DMS53 (cell line): ENCODE measurements at regions not wholly inside any gene's neighbourhood (a gene's known extent, or its start where the extent isn't known, plus 50 kb on each side); places are given as distances from the start of the nearest gene placed in this dataset.

Source experiments
- DNase-seq: peaks from one replicate; lab custom pipeline; 2025; lab: John Stamatoyannopoulos, UW

- DNase-seq, result no peak
These were observed 70.8 kb upstream of the NXT1 start for GRCh38 chr20:23279836-23280235.

DNA sequence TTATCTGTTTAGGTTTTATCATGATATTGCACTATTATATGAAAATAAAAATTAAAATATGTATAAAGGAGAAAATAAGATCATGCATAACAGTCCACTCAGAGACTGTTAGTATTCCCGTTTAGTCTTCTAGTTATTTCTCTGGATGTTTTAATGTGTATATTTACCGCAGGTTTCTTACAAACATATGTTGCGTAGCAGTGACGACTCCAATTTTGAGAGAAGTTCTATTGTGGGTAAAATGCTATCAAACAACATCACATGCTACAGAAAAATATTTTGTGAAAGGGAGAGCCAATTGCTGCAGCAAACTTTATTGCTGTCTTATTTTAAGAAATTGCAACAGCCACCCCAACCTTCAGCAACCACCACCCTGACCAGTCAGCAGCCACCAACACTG lies 72.4 kb upstream of the NXT1 start:
- no peak for DNase-seq

DNA sequence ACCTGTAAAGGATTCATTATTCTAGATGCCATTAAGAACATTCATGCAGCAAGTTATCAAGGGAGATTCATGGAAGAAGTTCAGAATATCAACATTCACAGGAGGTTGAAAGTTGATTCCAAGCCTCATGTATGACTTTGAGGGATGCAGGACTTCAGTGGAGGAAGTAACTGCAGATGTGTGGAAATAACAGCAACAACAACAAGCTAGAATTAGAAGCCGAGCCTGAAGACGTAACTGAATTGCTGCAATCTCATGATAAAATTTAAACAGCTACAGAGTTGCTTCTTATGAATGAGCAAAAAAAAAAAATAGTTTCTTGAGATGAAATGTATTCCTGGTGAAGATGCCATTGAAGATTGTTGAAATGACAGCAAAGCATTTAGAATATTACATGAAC lies 73.3 kb upstream of the NXT1 start:
- DNase-seq, result no peak

- no peak for DNase-seq
These were observed 76.8 kb upstream of the NXT1 start for GRCh38 chr20:23273776-23274175.

DNA sequence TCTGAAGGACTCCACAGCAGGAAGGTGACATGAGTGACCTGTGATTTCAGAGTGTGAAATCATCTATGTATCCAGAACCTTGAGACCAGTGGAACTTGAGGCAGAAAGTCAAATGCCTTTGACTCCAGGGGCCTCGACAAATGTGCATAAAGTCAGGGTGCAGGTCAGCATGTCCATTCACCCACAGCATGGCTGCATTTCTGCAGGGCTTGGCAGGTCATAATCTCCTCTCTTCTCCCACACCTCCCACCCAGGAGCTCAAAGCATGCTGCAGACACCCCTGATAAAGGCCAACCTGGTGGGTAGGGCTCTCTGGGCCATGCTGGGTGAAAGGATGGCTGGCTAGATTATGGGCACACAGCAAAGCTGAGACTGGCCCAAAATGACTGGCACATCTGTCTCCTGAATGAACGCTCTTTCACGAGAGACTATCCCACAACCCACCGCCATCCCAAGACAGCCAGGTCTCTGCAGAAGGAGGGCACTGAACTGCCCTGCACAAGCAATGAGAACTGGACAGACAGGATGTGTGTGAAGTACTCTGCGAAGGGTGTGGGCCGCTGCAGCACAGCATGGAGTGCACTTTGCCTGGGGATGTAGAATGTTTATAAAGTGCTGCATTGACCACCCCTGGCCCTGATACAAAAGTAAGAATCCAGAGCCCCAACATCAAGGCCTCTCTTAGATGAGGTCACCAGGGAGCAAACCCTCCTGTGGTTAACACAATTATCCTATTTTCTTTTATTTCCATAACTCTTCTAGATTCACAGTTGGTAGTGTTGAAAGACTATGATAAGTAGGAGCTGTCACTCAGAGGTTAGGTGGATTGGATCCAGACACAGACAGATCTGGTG lies 78.2 kb upstream of the NXT1 start:
- no peak for DNase-seq

DNA sequence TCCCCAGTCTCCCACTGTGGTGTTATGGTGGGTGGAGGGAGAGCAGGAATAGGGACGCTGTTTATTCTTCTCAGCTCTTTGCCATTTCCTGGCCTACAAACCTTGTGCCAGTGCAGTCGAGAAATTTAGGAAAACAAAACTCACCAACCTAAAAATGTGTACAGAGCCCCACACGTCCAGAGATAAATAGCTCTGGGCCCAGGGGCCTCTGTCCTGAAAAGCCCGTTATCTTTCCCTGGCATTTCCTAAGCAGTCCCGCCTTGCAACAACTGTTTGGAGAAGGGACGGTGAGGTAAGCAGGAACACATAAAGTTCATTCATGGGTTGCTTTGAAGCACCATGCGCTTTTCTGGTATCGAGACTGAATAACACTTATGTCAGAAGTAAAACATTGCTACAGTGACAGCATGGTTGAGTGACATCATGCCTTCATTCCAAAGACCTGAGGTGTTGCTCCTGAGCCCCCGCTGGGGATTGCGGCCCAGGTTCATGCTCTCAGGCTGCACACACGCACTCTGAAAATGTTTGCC lies 80.1 kb upstream of the NXT1 start:
- no peak for DNase-seq

DNA sequence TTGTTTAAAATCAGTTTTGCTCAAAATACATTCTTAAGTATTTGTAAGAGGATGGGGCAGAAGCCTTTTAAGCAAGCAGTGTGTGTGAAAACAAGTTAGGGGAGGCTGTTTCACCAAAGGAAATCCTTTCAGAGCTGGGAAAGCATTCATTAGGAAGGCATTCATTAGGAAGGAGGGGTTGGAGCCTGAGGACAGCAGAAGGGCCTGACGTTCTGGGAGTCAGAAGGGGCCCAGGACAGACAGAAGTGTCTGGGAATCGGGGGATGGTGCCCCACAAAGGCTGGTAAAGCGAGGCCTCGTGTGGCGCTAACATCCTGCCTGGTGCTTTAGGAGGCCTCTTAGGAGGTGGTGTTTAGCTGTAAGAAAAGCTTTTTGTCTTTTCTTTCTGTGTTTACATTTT lies 80.6 kb upstream of the NXT1 start:
- DNase-seq, result no peak

GRCh38 chr20:23268792-23269354 lies 81.7 kb upstream of the NXT1 start:
- DNase-seq, result peak; percentile 6

DNA sequence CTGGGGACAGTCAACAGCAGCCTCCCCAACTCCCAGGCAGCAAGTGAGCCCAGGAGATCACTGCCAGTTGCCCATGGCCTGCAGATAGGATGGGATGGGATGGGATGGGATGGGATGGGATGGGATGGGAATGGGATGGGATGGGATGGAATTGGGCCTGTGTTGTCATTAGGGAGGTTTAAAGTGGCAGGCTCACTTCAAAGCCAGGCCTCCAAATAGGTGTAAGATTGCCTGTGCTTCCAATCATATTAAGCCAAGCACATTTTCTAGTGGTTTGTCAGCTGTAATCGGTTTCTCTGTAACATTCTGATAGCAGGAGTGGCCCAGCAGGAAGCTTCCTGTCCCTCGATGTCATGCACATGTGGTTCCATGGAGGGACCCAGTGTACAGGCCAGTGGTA lies 82.7 kb upstream of the NXT1 start:
- no peak for DNase-seq

DNA sequence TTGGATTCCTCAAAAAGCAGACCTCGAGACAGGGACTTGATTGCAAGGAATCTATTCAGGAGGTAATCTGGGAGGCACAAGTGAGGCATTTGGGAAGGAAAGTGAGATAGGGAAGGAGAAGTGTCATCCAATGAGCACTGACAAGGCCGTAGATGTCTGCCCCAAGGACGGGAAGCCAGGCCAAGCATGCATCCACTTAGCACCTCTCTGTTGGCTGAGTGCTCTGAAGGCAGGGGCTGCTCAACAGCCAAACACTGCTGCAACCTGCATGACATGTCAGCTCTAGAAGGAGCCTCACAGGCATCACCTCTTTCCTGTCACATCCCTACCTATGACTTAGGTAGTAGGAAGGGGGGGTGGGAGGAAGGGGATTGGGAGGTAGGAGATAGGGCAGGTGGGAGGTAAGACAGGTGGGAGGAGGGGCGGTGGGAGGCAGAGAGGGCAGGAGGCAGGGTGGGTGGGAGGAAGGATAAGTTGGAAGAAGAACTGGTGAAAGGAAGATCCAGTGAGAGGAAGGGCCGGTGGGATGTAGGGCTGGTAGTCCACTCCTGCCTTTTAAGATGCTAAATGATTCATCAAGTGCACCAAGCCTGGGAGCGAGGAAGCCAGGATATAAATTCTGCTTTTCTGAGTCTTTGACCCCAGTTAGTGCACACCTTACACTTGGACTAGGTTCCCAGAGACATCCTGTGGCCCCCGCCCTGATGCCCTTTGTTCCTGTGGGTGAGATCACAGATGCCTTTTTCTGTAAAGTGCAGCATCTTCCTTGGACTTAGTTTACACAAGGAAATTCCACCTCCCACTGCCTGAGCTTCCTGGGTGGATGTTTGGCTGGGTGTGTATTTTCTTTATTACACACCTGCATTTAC lies 83.8 kb upstream of the NXT1 start:
- DNase-seq, result no peak

DNA sequence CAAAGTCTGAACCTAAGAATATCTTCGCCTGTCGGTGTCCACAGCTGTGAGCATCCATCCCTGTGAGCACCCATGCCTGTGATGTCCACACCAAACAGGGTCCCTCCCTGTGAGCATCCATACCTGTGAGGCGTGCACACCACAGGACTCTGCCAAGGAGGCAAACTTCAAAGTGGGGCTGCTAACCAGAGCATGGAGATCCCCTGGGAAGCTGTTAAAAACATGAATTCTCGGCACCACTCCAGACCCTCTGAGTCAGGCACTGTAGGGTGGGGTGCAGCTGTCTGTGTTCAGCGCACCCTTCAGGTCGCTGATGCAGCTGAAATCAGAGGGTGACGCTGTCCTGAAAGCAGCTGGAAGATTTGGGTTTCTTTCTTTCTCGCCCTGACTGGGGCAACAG lies 85.4 kb upstream of the NXT1 start:
- DNase-seq, result no peak

- DNase-seq, result no peak
These were observed 86.0 kb upstream of the NXT1 start for GRCh38 chr20:23264545-23264944.

GRCh38 chr20:23260181-23260840 lies 90.3 kb upstream of the NXT1 start:
- DNase-seq, result no peak

- DNase-seq, result no peak
These were observed 91.9 kb upstream of the NXT1 start for GRCh38 chr20:23258747-23259121.

DNA sequence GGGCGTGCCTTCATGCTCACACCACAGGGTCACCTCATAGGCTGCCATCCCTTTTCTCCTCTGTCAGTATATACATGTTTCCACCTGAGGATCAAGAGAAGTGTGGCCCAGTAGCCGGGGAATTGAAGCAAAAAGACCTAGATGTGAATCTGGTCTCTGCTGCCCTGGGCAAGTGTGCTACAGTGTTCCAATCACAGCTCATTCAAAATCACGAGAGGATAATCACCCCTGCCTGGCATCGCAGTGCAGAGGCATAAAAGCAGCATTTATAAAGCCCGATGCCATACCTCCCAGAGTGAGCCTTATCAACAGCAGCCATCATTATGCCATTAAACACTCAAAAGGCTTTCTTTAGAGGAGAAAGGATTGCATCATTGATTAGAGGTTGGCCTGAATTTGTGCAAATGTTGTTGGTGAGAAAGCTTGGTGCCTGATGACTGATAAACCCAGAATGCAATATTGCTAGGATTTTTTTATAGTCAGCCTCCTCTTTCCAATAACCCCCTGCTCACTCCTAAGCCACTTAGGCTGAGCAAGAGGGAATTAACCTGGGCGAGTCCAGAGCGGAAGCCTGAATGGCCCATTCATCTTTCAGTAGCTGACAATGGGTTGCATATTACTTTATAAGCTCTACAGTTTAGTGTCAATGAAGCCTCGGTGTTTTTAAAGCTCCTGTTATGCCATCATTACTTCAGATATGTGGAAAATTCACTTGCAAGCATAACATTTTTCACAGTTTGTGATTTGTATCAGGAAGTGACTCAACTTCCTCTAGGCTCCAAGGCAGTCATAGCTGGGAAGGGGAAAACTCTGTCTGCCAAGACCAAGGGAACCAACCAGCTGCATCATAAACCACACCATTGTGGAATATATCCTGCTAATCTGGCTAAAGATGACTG lies 92.5 kb upstream of the NXT1 start:
- DNase-seq, result no peak

DNA sequence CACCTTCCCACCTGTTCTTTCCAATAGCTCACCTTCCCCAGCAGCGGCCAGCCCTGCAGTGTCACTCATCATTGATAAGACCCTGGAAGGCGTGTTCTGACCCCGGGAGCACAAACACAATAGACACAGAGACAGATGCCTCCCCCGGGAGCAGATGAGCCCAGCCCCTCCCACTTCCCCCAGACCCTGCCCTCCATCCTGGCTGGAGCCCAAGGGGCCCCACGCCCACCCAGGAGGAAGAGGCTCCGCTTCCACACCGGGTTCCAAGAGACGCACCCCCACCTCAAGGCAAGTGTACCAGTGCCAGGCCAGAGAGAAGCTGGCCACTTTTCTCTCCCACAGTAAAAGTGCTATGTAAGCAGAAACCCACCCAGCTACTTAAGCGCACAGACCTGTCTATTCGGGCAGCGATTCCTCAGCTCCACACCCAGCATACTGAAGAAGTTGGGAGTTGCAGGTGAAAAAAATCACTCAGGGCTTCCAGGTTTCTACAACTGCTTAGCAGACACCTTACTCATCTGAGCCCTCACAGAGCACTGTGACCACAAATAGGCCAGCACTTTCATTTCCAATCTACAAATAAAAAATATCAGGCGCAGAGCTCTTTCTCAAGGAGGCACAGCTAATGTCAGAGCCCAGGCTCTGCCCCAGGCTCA lies 93.4 kb upstream of the NXT1 start:
- no peak for DNase-seq

GRCh38 chr20:23255716-23256385 lies 94.7 kb upstream of the NXT1 start:
- no peak for DNase-seq

DNA sequence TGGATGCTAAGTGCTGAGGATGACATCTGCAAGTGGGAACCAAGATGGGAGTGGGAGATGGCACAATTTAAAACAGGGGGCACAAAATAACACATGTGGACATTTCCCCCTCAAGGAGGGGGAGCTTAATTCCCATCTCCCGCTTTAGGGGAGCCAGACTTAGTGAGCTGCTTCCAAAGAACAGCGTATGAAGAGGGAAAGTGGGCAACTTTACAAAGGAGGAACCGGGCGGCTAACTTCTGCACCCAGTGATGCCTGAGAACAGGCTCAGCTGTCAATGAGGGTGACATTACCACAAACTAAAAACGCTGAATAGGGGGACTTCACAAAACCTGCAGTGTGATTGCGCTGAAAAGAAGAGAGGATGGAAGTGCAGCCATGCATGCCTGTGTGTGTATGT lies 95.5 kb upstream of the NXT1 start:
- DNase-seq, result no peak

DNA sequence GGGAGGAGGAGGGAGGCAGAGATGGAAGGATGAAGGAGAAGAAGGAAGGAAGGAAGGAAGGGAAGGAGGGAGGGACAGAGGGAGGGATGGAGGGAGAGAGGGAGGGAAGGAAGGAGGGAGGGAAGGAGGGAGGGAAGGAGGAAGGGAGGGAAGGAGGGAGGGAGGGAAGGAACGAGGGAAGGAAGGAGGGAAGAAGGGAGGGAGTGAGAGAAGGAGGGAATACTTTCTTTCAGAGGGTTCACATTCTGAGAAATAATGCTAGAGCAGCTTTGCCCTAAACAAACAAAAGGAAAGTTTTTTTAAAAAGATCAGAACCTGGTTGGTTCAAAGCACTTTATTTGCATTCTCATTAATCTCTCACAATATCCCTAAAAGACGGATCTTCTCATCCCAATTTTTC lies 96.1 kb upstream of the NXT1 start:
- no peak for DNase-seq

DNA sequence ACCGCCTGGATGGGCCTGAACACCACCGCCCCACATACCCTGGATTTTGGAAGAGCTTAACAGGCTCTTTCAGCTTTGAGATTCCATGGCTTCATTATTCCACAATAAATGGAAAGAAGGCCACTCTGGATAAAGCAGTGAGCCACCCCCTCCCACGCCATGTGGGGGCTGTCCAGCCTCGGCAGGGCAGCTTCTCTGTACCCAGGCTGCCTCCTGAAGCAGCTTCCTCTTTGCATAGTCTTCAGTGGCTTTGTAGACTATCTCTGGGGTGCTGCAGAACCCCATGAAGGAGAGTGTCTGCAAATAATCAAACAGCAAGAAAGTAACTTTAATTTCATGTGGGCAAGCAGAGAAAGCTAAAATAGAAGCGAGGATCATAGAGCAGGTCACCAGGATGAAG lies 96.6 kb upstream of the NXT1 start:
- no peak for DNase-seq
